CD14-positive monocyte (primary cell): ENCODE measurements at regions not wholly inside any gene's neighbourhood (a gene's known extent, or its start where the extent isn't known, plus 50 kb on each side); places are given as distances from the start of the nearest gene placed in this dataset.

ENCODE experiments used
- DNase-seq, 3 donors: peaks; one replicate each; pipeline ENCODE4 v3.0.0-alpha.2; 2011 to 2022
- H2AFZ ChIP-seq: 2 replicates; pipeline ENCODE4 v1.6.0; 2012; ENCODE audit warnings: mild to moderate bottlenecking, low read depth, low read length, inconsistent platforms; ENCODE audit not compliant: insufficient read depth, poor library complexity, severe bottlenecking
- H3K27ac ChIP-seq, 2 donors: 1 replicate in 1 of 2; 2 replicates in 1 of 2; pipeline ENCODE4 v1.5.1; 2012 to 2013; ENCODE audit warnings: low read length in 2 of 2, control low read depth in 1 of 2, inconsistent platforms in 1 of 2, low read depth in 1 of 2, mild to moderate bottlenecking in 1 of 2
- H3K27me3 ChIP-seq, 2 donors: one replicate each; pipeline versions ENCODE4 v1.6.0 to v1.6.1; 2011 to 2013; ENCODE audit warnings: low read length in 2 of 2; ENCODE audit not compliant: control insufficient read depth in 2 of 2, insufficient read depth in 2 of 2
- H3K36me3 ChIP-seq, 2 donors: replicated peaks in 1 of 2; 1 replicate in 1 of 2; 2 replicates in 1 of 2; pipeline versions ENCODE4 v1.5.1 to v1.6.1; 2012 to 2013; ENCODE audit warnings: low read length in 2 of 2, control low read depth in 1 of 2, inconsistent platforms in 1 of 2, mild to moderate bottlenecking in 1 of 2; ENCODE audit not compliant: insufficient read depth in 2 of 2, control insufficient read depth in 1 of 2
- H3K4me1 ChIP-seq, 2 donors: 1 replicate in 1 of 2; 2 replicates in 1 of 2; pipeline versions ENCODE4 v1.5.1 to v1.6.1; 2012 to 2013; ENCODE audit warnings: low read length in 2 of 2, control low read depth in 1 of 2, inconsistent platforms in 1 of 2, mild to moderate bottlenecking in 1 of 2, moderate library complexity in 1 of 2; ENCODE audit not compliant: insufficient read depth in 2 of 2, control insufficient read depth in 1 of 2
- H3K4me2 ChIP-seq: replicated peaks from 2 replicates; pipeline ENCODE3; 2012; ENCODE audit warnings: low read length, moderate library complexity, mild to moderate bottlenecking; ENCODE audit not compliant: poor library complexity, severe bottlenecking; ENCODE audit errors: extremely low read depth
- H3K4me3 ChIP-seq, 3 experiments: fragments of 200-600 bp in 1 of 3; sonication (generic) in 1 of 3; replicated peaks in 1 of 3; 1 replicate in 2 of 3; 2 replicates in 1 of 3; pipeline ENCODE4 v1.5.1; 2011 to 2013; ENCODE audit warnings: low read length in 3 of 3, mild to moderate bottlenecking in 3 of 3, control low read depth in 2 of 3, low read depth in 2 of 3, inconsistent platforms in 1 of 3, moderate library complexity in 1 of 3
- H3K79me2 ChIP-seq: 2 replicates; pipeline ENCODE4 v1.6.0; 2012; ENCODE audit warnings: mild to moderate bottlenecking, control low read depth, inconsistent platforms, low read length, moderate library complexity; ENCODE audit not compliant: insufficient read depth
- H3K9ac ChIP-seq: 2 replicates; pipeline ENCODE4 v1.6.0; 2017; ENCODE audit warnings: low read length, mild to moderate bottlenecking; ENCODE audit not compliant: insufficient read depth, poor library complexity, severe bottlenecking
- H3K9me3 ChIP-seq, 2 donors: replicated peaks in 1 of 2; 1 replicate in 1 of 2; 2 replicates in 1 of 2; pipeline versions ENCODE4 v1.5.1 to v1.6.1; 2012 to 2013; ENCODE audit warnings: low read length in 2 of 2, control low read depth in 1 of 2; ENCODE audit not compliant: control insufficient read depth in 1 of 2, insufficient read depth in 1 of 2
- H4K20me1 ChIP-seq: 2 replicates; pipeline ENCODE4 v1.6.0; 2012; ENCODE audit warnings: mild to moderate bottlenecking, low read length, control low read depth, moderate library complexity; ENCODE audit not compliant: insufficient read depth
- H3K27ac Mint-ChIP-seq, 7 donors: one replicate each; pipeline ENCODE4 v1.8.0; 2020; ENCODE audit warnings: mild to moderate bottlenecking in 7 of 7, mixed read lengths in 7 of 7, moderate library complexity in 6 of 7, inconsistent platforms in 2 of 7
- H3K27me3 Mint-ChIP-seq, 3 donors: one replicate each; pipeline ENCODE4 v1.8.0; 2021 to 2022; ENCODE audit warnings: low read depth in 3 of 3, mild to moderate bottlenecking in 3 of 3, mixed read lengths in 3 of 3, moderate library complexity in 3 of 3, inconsistent platforms in 1 of 3
- H3K36me3 Mint-ChIP-seq, 2 donors: one replicate each; pipeline ENCODE4 v1.8.0; 2020; ENCODE audit warnings: mixed read lengths in 2 of 2, inconsistent platforms in 1 of 2, mild to moderate bottlenecking in 1 of 2
- H3K4me1 Mint-ChIP-seq: one replicate; pipeline ENCODE4 v1.8.0; 2020; ENCODE audit warnings: mild to moderate bottlenecking, mixed read lengths
- H3K4me3 Mint-ChIP-seq, 2 donors: one replicate each; pipeline ENCODE4 v1.8.0; 2020; ENCODE audit warnings: mild to moderate bottlenecking in 2 of 2, mixed read lengths in 2 of 2, moderate library complexity in 1 of 2
- H3K9me3 Mint-ChIP-seq, 7 donors: one replicate each; pipeline ENCODE4 v1.8.0; 2020 to 2022; ENCODE audit warnings: mixed read lengths in 7 of 7, mild to moderate bottlenecking in 6 of 7, moderate library complexity in 6 of 7, inconsistent platforms in 2 of 7
- WGBS: methylation state at CpG from one replicate; pipeline ENCODE4 v1.1.5; 2013; ENCODE audit warnings: missing lambda C conversion rate; ENCODE audit not compliant: insufficient coverage; 5-methylcytosine and 5-hydroxymethylcytosine counted together
- intact Hi-C, 2 donors: fragments of 100-400 bp; cut with micrococcal nuclease; formaldehyde crosslinking; loops; one replicate each; pipeline versions ENCODE4 v1.15.0 to v1.15.1; 2023
- TF ChIP-seq, protein P1 (sequence below): fragments of 200-600 bp; IDR thresholded peaks from one replicate; pipeline ENCODE4 v1.8.0; 2022; ENCODE audit warnings: antibody characterized with exemption, mild to moderate bottlenecking

DNA sequence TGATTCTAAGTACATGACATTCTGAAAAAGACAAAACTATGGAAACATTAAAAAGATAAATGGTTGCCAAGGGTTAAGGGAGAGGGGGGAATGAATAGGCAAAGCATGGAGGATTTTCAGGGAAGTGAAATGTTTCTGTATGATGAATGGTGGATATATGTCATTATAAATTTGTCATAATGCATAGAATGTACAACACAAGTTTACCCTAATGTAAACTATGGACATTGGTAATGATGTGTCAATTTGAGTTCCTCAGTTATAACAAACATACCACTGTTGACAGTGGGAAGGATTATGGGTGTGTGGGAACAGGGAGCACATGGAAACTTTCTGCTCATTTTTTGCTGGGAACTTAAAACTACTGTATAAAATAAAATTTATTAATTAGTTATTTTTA lies 427.1 kb upstream of the ESRRG start:
- Histone ChIP-seq H3K4me3 (no peak overlapping the region), H3K27ac (no peak overlapping the region), H3K36me3 (no peaks in the 10 kb centered on the region), H3K27me3 (no peaks in the 10 kb centered on the region), H4K20me1 (no peaks in the 10 kb centered on the region), H2AFZ (no peak overlapping the region), H3K4me1 (no peaks in the 10 kb centered on the region), H3K4me2 (no peak overlapping the region), H3K79me2 (no peaks in the 10 kb centered on the region), H3K9me3 (no peaks in the 10 kb centered on the region), H3K9ac (no peak overlapping the region)
- DNase-seq: no peak
- Mint-ChIP-seq H3K4me1 (no peaks in the 10 kb centered on the region), H3K36me3 (no peaks in the 10 kb centered on the region), H3K9me3 (peaks cover 0 to under 1% (median 0%) of the 10 kb centered on the region in 7 donors), H3K27me3 (peaks cover 0 to 2% (median 2%) of the 10 kb centered on the region in 3 donors), H3K4me3 (no peak overlapping the region), H3K27ac (no peak overlapping the region)
- intact Hi-C loops: no loop called here
- TF ChIP-seq, protein P1, sequence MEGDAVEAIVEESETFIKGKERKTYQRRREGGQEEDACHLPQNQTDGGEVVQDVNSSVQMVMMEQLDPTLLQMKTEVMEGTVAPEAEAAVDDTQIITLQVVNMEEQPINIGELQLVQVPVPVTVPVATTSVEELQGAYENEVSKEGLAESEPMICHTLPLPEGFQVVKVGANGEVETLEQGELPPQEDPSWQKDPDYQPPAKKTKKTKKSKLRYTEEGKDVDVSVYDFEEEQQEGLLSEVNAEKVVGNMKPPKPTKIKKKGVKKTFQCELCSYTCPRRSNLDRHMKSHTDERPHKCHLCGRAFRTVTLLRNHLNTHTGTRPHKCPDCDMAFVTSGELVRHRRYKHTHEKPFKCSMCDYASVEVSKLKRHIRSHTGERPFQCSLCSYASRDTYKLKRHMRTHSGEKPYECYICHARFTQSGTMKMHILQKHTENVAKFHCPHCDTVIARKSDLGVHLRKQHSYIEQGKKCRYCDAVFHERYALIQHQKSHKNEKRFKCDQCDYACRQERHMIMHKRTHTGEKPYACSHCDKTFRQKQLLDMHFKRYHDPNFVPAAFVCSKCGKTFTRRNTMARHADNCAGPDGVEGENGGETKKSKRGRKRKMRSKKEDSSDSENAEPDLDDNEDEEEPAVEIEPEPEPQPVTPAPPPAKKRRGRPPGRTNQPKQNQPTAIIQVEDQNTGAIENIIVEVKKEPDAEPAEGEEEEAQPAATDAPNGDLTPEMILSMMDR: no peak

DNA sequence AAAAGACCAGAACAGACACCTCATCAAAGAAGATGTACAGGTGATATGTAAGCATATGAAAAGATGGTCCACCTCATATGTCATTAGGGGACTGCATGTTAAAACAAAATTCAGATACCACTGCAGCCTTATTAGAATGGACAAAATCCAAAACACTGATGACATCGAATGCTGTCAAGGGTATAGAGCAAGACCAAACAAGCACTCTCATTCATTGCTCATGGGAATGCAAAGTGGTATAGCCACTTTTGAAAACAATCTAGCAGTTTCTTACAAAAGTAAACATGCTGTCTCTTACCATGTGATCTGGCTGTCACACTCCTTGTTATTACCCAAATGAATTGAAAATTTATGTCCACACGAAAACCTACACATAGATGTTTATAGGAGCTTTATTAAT lies 426.6 kb upstream of the ESRRG start:
- no peak overlapping the region for H2AFZ ChIP-seq
- no peaks in the 10 kb centered on the region for H3K36me3 ChIP-seq
- H3K9me3 Mint-ChIP-seq: peaks cover 0 to 2% (median 0%) of the 10 kb centered on the region in 7 donors
- 100% methylated on average over 1 of the region's 2 CpGs for WGBS
- H3K79me2 ChIP-seq: no peaks in the 10 kb centered on the region
- no peaks in the 10 kb centered on the region for H3K4me1 ChIP-seq
- no peak overlapping the region for H3K27ac Mint-ChIP-seq
- H3K36me3 Mint-ChIP-seq: no peaks in the 10 kb centered on the region
- H3K4me3 ChIP-seq: no peak overlapping the region
- peaks cover 0 to 3% (median 3%) of the 10 kb centered on the region in 3 donors for H3K27me3 Mint-ChIP-seq
- no peak overlapping the region for H3K9ac ChIP-seq
- no peaks in the 10 kb centered on the region for H3K9me3 ChIP-seq
- intact Hi-C loops: no loop called here
- no peaks in the 10 kb centered on the region for H3K4me1 Mint-ChIP-seq
- TF ChIP-seq, protein P1: no peak
- H3K4me2 ChIP-seq: no peak overlapping the region
- H3K27me3 ChIP-seq: no peaks in the 10 kb centered on the region
- H4K20me1 ChIP-seq: no peaks in the 10 kb centered on the region
- H3K27ac ChIP-seq: no peak overlapping the region
- no peak for DNase-seq
- no peak overlapping the region for H3K4me3 Mint-ChIP-seq
